G401.6 (cell line): ENCODE measurements at regions not wholly inside any gene's neighbourhood (a gene's known extent, or its start where the extent isn't known, plus 50 kb on each side); places are given as distances from the start of the nearest gene placed in this dataset.
"Not testable (repeated sequence)": the region's sequence is repeated elsewhere in the genome, so short reads cannot be mapped to it uniquely, and the experiment has no call there.

Experiments
- FAIRE-seq: peaks from 2 replicates; lab custom pipeline; 2012; peaks lifted over from hg19 to GRCh38; lab: Jason Lieb, UNC

DNA sequence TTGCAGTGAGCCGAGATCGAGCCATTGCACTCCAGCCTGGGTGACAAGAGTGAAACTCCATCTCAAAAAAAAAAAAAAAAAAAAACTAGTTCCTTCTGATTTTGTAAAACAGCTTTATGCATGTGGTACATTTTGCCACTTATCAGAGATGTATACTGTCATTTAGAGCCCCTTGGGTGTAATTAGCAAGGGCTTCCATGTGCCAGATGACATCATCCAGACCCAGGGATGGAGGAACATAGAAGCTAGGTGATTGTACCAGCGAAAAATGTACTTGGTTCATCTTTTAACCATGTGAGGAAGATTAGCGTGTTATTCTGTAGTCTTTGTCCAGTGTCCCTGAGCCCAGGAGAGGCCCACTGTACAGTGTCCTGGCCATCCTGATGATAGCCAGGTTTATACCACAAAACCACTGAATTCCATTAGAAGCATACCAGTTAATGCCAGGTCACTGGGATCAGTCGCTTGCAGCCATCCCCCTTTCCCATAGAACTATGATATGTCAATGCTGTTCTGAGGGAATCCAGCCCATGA is 239.3 kb upstream of the SGCD start:
- no peak for FAIRE-seq

GRCh38 chr5:156089955-156090940 is 236.7 kb upstream of the SGCD start:
- not testable (repeated sequence) for FAIRE-seq

DNA sequence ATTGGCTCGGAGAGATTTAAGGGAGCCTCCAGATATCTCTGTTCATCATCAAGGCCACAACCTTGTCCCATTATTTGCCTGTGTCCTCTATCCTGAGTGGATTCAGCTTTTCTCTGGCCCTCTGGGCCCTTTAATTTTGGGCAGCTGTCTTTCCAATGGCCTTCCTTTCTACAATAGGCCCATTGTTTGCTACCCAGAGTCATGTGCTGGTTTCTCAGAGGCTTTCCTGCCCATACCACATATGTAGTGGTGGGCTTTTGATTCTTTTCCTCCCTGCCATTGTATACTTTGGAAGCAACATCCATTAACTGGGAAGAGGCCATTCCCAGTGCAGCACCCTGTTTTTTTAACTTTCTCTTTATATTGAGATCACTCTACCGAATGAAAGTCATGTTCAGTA is 233.9 kb upstream of the SGCD start:
- no peak for FAIRE-seq

- no peak for FAIRE-seq
Observed at GRCh38 chr5:156094001-156094400, 233.0 kb upstream of the SGCD start.

DNA sequence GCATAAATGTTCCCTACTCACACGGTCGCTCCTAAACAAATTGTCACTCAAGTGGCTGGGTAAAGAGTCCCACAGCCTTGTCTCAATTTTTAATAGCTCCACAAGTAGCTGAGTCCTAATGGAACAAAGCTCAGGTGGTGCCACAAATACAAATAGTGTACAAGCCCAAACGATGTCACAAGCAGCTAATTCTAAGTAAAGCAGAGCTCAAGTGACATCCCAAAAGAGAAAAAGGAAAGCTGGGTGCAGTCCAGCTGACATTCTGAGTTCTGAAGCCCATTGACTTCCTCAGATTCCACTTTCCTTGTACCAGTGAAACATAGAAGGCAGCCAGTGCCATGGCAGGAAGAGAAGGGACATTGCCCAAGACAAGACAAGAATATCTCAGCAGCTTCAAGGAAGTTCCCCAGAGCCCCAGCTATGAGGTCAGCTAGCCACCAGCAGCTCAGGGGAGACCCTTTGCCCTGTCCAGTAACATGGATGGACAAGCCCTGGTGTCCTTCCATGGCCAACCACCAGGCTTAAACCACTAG is 231.2 kb upstream of the SGCD start:
- no peak for FAIRE-seq

GRCh38 chr5:156096259-156096658 is 230.7 kb upstream of the SGCD start:
- FAIRE-seq: no peak

- no peak for FAIRE-seq
Observed at GRCh38 chr5:156103155-156103885, 223.6 kb upstream of the SGCD start.

DNA sequence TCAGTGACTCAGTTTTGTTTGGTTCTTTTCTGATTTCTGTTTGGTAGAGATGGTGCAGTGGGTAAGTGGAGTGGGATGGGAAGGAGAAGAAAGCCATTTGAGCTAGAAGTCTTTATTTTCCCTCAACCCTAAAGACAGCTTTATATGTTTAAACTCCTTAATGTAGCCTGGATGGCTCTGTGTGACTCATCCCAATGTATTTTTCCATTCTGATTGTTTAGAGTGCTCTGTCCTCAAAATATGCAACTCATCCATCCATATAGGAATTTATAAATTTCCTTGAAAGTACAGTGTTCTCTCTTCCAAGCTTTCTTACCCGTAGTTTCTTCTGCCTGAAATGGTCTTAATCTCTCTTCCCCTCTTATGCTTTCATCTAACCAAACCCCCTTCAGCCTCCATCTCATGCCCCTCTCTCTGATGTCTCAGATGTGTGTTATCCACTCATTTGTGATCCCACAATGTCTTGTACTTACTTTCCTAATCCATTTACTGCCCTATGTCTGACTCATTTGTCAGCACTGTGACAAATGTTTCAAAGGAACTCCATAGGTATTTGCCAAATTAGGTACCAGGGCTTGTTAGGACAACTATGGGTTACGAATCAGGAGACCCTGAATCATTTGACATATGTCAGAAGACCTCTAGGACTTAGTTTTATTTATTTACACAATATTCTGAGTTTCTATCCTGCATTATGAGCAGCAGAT is 217.5 kb upstream of the SGCD start:
- no peak for FAIRE-seq

- FAIRE-seq: no peak
Observed at GRCh38 chr5:156119692-156120091, 207.3 kb upstream of the SGCD start.

GRCh38 chr5:156120777-156121176 is 206.2 kb upstream of the SGCD start:
- FAIRE-seq: no peak

GRCh38 chr5:156121234-156121633 is 205.7 kb upstream of the SGCD start:
- no peak for FAIRE-seq

GRCh38 chr5:156121882-156122281 is 205.1 kb upstream of the SGCD start:
- FAIRE-seq: no peak

- no peak for FAIRE-seq
Observed at GRCh38 chr5:156124708-156125107, 202.3 kb upstream of the SGCD start.

DNA sequence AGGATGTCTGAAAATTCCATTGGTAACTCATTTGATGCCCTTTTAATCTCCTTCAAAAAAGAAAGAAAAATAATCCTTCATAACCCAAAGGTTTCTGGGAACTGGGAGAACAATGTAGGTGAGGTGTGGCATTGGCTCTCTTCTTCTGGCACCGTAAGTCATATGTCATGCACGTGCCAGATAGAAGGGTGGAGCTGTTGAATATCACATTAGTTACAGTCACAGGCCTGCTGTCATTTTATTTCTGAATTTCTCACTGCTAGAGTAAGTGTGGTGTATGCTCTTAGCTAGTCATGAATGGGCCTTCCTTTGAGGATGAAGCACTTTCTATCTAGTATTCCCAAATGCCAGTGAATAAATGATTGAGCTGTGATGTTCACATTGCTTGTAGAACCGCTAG is 201.8 kb upstream of the SGCD start:
- FAIRE-seq: no peak

- FAIRE-seq: no peak
Observed at GRCh38 chr5:156126716-156127115, 200.2 kb upstream of the SGCD start.

DNA sequence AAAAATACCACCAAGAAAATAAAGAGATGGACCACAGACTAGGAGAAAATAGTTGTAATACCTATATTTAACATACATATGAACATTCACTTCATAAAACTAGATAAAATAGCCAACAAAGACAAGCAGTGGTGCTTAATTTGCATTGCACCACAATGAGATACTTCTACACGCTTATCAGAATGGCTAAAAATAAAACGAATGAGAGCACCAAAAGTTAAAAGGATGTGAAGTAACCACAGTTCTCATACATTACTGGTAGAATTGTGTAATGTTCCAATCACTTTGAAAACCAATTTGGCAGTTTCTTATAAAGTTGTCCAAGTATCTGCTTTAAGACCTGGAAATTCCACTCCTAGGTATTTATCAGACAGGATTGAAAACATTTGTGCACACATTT is 198.9 kb upstream of the SGCD start:
- FAIRE-seq: no peak

DNA sequence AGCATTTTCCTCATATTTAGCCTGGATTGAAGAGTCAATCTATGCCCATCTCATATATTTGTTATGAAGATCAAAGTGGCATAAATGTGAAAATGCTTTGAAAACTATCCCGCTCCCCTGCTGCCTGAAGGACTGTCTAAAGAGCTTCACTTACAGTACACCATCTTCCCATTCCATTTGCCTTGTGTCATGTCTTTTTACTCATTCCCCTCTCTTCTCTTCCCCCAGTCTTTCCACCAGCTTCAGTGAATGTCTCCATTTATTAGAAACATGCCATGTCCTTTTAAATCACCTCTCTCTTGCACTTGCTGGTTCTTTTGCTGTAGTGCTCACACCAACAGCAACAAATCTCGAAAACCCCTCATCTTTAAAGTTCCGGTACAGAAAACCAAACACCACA is 192.7 kb upstream of the SGCD start:
- no peak for FAIRE-seq

GRCh38 chr5:156135531-156135930 is 191.4 kb upstream of the SGCD start:
- FAIRE-seq: no peak

- no peak for FAIRE-seq
Observed at GRCh38 chr5:156137071-156137869, 189.7 kb upstream of the SGCD start.

- no peak for FAIRE-seq
Observed at GRCh38 chr5:156142867-156143266, 184.1 kb upstream of the SGCD start.

GRCh38 chr5:156147261-156147943 is 179.6 kb upstream of the SGCD start:
- no peak for FAIRE-seq
